Posterior cingulate gyrus (tissue), 11 donors: ENCODE measurements at regions not wholly inside any gene's neighbourhood (a gene's known extent, or its start where the extent isn't known, plus 50 kb on each side); places are given as distances from the start of the nearest gene placed in this dataset.
"Not testable (repeated sequence)": the region's sequence is repeated elsewhere in the genome, so short reads cannot be mapped to it uniquely, and the experiment has no call there.

Experiments used
- DNase-seq, 10 donors: peaks; one replicate each; pipeline versions ENCODE4 v3.0.0 to v3.0.0-alpha.2; 2020 to 2021; ENCODE audit warnings: mixed read lengths in 3 of 10
- intact Hi-C: fragments of 100-400 bp; cut with DNase I; formaldehyde crosslinking; loops from one replicate; pipeline ENCODE4 v1.15.1; 2023

GRCh38 chr17:62160816-62161215 is 95.7 kb upstream of the MED13 start:
- intact Hi-C loops = no loop called here
- DNase-seq = no peak

GRCh38 chr17:62159994-62160393 is 94.9 kb upstream of the MED13 start:
- intact Hi-C loops = no loop called here
- no peak for DNase-seq

DNA sequence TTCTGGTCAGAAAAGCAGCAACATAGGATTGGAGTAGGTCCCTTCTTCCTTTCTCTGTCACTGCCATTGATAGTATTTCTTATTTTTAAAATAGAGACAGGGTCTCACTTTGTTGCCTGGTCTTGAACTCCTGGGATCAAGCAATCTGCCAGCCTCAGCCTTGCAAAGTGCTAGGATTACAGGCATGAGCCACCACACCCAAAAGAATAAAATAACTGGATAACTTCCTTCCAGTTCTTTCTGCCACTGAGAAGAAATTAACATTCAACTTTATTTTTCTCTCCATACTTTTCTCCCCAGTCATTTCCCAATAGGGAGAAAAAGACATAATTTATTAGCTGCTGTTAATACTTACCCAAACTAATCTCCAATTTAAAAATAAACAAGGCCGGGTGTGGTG is 91.9 kb upstream of the MED13 start:
- no peak for DNase-seq
- intact Hi-C loops = no loop called here

DNA sequence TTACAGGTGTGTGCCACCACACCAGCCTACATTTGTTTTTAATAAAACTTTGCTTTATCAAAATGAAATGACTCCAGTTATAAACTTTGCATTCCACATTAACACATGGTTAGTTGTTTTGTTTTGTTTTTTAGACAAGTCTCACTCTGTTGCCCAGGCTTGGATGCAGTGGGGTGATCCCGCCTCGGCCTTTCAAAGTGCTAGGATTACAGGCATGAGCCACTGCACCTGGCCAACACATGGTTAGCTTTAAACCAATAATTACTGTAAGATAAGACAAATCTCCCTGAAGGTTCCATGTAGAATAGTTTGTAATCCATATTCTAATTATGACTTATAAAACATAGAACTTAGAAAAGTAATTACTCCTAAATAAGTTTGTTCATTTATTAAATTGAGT is 89.8 kb upstream of the MED13 start:
- intact Hi-C loops = no loop called here
- DNase-seq = peak in 1 of 10 donors; percentile 54

DNA sequence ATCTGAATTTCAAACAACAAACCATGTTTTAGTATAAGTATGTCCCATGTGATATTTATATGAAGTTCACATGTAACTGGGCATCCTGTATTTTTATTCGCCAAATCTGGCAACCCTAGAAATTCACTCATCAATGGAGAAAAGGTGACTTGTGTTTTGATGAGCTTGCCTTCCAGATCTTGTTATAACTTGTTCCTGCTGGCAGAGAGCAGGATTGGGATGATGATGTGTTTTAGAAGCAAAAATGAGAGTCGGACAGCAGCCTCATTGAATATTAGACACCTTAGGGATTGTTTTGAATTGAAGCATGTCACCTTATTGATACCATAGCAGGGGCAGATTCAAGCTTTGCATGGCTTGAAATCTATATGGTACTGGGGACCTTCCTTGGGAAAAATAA is 85.4 kb upstream of the MED13 start:
- DNase-seq = no peak
- intact Hi-C loops = no loop called here

- DNase-seq = peak in 1 of 10 donors; percentile 18
- intact Hi-C loops = no loop called here
Observed at GRCh38 chr17:62149961-62150360, 84.9 kb upstream of the MED13 start.

DNA sequence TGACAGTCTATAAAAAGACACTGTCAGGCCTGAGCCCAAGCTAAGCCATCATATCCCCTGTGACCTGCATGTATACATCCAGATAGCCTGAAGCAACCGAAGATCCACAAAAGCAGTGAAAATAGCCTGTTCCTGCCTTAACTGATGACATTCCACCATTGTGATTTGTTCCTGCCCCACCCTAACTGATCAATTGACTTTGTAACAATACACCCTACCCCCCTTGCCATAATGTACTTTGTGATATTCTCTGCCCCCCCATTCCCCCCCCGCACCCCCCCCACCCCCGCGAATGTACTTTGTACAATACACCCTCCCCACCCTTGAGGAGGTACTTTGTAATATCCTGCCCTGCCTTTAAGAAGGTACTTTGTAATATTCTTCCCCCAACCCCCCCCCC is 82.2 kb upstream of the MED13 start:
- intact Hi-C loops = no loop called here
- DNase-seq = no peak

GRCh38 chr17:62140836-62141235 is 75.8 kb upstream of the MED13 start:
- no peak for DNase-seq
- intact Hi-C loops = no loop called here

DNA sequence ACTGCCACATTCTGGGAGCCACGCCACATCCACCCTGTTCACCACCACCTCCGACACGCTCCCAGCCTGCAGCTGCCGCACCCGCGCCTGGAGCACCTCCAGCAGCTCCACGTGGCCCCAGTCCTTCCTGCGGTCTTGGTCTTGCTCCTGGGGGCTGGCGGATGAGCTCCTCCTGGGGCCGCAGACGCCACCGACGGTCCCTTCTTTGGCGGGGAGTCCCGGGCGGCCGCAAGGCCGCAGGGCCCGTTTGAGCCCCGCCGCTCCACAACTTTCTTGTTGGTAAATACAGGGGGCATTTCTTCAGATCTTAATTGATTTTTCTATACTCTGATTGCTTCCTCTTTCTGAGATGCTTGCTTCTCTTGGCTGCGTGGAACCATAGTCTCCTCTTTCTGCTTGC is 75.3 kb upstream of the MED13 start:
- DNase-seq = no peak
- intact Hi-C loops = no loop called here

GRCh38 chr17:62139690-62140354 is 74.7 kb upstream of the MED13 start:
- intact Hi-C loops = not testable (repeated sequence)
- DNase-seq = peak in 1 of 10 donors; percentile 85

DNA sequence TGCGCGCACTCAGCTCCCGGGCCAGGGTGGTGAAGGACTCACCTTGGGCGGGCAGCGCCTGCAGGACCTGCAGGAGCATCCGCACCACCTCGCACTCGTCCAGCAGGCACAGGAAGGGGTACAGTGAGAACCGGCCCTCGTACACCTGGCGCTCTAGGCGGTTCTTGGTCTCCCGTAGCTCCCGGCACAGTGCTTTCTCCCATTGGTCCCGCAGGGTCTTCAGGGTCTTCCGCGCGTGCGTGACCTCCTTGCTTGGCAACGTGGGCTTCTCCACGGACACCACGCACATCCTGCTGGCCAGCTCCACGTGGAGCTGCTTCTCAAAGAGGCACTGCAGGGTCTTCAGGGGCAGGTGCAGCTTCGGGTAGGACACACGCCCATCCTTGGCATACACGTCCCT is 74.1 kb upstream of the MED13 start:
- intact Hi-C loops = no loop called here
- DNase-seq = no peak

DNA sequence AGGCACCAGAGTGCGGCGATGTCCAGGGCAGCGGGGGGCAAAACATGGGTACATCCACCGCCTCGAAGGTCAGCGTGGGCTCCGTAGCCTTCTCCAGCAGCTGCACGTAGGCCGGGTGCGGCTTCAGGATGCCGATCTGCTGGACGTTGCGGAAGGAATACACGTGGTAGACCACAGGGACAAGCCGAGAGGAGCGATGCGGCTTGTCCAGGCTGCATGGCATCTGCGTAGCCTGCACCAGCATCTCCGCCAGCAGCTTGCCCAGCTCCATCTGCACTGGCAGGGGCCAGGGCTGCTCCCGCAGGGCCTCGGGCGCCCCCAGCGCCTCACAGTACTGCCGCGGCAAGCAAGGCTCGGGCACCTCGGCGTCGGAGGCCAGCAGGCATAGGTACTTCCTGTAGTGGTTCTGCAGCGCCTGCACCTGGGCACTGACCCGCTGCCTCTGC is 73.6 kb upstream of the MED13 start:
- intact Hi-C loops = not testable (repeated sequence)
- DNase-seq = peak in 2 of 10 donors; percentile 72 to 87

GRCh38 chr17:62137734-62138624 is 72.9 kb upstream of the MED13 start:
- DNase-seq, intact Hi-C loops: not testable (repeated sequence)

DNA sequence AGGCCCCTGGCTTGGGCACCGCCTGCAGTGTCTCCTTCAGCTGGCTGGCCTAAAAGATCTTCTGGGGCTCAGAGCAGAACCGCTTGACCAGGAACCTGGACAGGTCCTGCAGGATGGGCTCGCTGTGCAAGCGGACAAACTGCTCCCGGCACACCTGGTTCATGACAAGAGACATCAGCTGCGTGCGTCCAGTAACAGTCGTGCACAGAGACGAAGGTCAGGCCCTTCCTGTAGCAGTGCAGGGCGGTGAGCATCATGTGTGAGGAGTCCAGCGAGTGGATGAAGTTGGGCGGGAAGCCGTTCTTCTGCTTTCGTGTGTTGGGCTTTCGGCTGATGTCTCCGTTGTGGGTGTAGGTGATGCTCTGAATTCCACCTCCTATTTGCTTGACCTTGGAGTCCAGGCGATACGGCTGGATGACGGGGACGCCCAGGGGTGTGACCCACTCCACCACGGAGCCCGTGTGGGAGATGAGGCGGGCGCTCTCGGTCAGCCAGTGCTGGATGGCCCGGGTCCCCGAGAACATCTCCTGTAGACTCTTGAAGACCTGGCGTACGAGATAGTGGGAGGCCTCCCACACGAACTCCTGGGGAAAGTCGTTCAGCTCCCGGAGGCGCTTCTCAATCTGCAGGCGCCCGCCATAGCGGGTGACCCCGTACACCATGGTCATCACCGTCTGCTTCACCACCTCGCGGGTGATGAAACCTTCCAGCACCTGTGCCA is 72.1 kb upstream of the MED13 start:
- DNase-seq, intact Hi-C loops: not testable (repeated sequence)

- intact Hi-C loops = no loop called here
- DNase-seq = no peak
Observed at GRCh38 chr17:62135742-62136141, 70.7 kb upstream of the MED13 start.

- intact Hi-C loops = not testable (repeated sequence)
Observed at GRCh38 chr17:62135096-62135495, 70.0 kb upstream of the MED13 start.

GRCh38 chr17:62134397-62134796 is 69.3 kb upstream of the MED13 start:
- no peak for DNase-seq
- intact Hi-C loops = no loop called here

More at GRCh38 chr17:62135096-62135495, 70.0 kb upstream of the MED13 start:
- DNase-seq = not testable (repeated sequence)

- intact Hi-C loops, DNase-seq: not testable (repeated sequence)
Observed at GRCh38 chr17:62131271-62131670, 66.2 kb upstream of the MED13 start.

GRCh38 chr17:62130739-62131138 is 65.7 kb upstream of the MED13 start:
- intact Hi-C loops = no loop called here
- DNase-seq = no peak

DNA sequence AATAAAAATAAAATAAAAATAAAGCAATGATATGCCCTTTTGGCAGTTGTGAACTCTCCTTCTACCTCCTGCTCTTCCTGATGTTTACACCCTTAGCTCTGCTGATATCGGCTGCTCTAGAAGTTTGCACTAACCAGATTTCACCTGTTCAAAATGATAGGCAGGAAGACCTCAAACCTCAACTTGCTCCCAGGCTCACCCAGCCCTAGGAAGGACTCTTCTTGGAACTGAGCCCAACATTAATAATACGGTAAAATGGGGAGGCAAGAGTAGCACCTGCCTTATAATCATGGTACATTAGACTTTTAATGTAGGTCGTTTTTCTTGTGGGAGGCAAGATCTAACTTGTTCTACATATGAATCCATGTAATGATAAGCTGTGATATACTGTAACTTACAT is 61.2 kb upstream of the MED13 start:
- intact Hi-C loops = no loop called here

GRCh38 chr17:62125307-62125706 is 60.2 kb upstream of the MED13 start:
- peak in 1 of 10 donors; percentile 49 for DNase-seq
- intact Hi-C loops = no loop called here

More for the DNA sequence above, 61.2 kb upstream of the MED13 start:
- DNase-seq = no peak
